Sigmoid colon (tissue), 4 donors: ENCODE measurements at regions not wholly inside any gene's neighbourhood (a gene's known extent, or its start where the extent isn't known, plus 50 kb on each side); places are given as distances from the start of the nearest gene placed in this dataset.

ENCODE experiments used
- EP300 ChIP-seq, 4 donors: sonication (generic); formaldehyde crosslinking; IDR thresholded peaks; one replicate each; pipeline ENCODE4 v1.6.1; 2017; ENCODE audit warnings: antibody characterized with exemption in 4 of 4
- POLR2A ChIP-seq, 2 donors: fragments of 450-650 bp; IDR thresholded peaks; one replicate each; pipeline ENCODE4 v1.6.1; 2016; ENCODE audit warnings: antibody characterized with exemption in 2 of 2, mild to moderate bottlenecking in 2 of 2, moderate library complexity in 2 of 2
- POLR2AphosphoS5 ChIP-seq, 4 donors: sonication (generic); formaldehyde crosslinking; IDR thresholded peaks; one replicate each; pipeline ENCODE4 v1.6.1; 2017; ENCODE audit warnings: antibody characterized with exemption in 4 of 4
- TF ChIP-seq, protein P1 (sequence below), 4 experiments: fragments of 450-650 bp in 3 of 4; fragments of 200-600 bp in 1 of 4; IDR thresholded peaks; one replicate each; pipeline ENCODE4 v1.5.1; 2016 to 2019; ENCODE audit warnings: antibody characterized with exemption in 4 of 4, mild to moderate bottlenecking in 3 of 4, moderate library complexity in 2 of 4

- TF ChIP-seq, protein P1, sequence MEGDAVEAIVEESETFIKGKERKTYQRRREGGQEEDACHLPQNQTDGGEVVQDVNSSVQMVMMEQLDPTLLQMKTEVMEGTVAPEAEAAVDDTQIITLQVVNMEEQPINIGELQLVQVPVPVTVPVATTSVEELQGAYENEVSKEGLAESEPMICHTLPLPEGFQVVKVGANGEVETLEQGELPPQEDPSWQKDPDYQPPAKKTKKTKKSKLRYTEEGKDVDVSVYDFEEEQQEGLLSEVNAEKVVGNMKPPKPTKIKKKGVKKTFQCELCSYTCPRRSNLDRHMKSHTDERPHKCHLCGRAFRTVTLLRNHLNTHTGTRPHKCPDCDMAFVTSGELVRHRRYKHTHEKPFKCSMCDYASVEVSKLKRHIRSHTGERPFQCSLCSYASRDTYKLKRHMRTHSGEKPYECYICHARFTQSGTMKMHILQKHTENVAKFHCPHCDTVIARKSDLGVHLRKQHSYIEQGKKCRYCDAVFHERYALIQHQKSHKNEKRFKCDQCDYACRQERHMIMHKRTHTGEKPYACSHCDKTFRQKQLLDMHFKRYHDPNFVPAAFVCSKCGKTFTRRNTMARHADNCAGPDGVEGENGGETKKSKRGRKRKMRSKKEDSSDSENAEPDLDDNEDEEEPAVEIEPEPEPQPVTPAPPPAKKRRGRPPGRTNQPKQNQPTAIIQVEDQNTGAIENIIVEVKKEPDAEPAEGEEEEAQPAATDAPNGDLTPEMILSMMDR (IDR thresholded peaks at IDR 0.05): no peak
- TF ChIP-seq POLR2AphosphoS5 (IDR thresholded peaks at IDR 0.05) (no peak), POLR2A (IDR thresholded peaks at IDR 0.05) (no peak), EP300 (IDR thresholded peaks at IDR 0.05) (no peak)
These were observed 133.5 kb downstream of the ASB1 start for GRCh38 chr2:238560234-238560633.
